NCI-H774 (cell line): ENCODE measurements at regions not wholly inside any gene's neighbourhood (a gene's known extent, or its start where the extent isn't known, plus 50 kb on each side); places are given as distances from the start of the nearest gene placed in this dataset.
"Not testable (repeated sequence)": the region's sequence is repeated elsewhere in the genome, so short reads cannot be mapped to it uniquely, and the experiment has no call there.

Experiments used
- DNase-seq: peaks from one replicate; lab custom pipeline; 2025; lab: John Stamatoyannopoulos, UW

DNA sequence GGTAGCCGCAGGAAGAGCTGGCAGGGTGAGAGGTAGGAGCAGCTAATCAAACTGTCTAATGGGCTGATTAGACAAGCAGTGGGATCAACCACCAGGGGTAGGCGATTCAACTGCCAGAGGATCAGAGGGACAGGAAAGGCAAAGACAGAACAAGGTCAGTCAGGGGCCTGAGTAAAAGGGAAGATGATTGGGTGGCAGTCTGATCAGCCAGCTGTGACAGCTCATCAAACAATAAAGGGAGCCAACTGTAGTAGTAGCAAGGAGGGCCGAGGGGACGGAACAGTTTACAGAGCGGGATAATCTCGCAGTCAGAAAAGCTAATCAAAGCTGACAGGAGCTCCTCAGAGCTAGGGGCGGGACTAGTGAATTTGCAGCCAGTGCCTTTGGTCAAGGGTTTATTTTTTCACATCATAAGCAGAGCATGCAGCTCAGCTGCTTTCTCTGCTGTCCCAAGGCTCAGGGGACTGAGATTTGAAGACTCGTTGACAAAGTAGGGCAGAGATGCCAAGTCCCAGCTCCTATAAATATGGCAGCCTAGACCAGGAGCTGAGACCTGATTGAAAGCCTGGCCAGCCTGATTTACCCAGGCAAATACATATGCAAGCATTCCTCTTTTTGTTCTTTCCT lies 418.2 kb downstream of the GABRG2 start:
- DNase-seq: no peak

DNA sequence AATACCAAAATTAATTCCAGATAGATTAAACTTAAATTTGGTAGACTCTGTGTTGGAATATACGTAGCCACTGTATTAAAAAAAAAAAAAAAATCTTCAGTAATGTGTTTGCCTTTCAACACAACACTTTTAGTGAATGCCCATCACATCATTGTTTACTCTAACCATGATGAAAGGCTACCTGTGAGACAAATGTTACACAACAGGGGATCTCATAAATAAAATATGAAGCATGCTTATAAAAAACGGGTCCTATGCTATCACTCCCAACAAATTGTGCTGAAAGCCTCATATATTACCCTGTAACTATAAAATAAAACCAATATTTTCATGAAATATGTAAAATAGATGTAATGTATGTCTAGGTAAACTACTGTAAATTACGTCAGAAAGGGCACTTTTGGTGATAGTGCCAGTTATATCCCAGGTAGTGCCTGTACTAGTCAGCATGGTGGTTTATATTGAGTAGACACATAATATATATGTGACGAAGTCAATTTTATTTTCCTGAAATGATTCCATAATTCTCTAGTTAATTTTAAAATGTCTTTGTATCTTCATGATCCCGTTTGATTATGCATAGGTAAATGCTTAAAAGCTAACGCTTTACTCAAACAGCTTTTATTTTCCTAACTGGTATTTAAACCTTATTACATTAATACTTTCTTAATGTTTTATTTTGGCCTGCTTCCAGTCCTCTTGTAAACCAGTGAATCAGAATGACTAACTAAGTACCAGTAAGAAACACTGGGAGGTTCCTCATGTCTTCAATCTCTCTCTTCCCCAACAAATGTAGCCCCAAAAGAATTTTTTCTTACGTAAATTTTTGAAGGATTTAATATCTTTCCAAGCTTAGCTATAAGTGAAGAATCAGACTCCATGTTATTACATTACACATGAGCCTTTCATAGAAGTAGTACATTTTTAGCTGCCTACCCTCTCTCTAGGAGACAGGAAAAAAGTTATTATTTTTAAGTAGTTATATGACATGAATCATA lies 420.3 kb downstream of the GABRG2 start:
- no peak for DNase-seq

DNA sequence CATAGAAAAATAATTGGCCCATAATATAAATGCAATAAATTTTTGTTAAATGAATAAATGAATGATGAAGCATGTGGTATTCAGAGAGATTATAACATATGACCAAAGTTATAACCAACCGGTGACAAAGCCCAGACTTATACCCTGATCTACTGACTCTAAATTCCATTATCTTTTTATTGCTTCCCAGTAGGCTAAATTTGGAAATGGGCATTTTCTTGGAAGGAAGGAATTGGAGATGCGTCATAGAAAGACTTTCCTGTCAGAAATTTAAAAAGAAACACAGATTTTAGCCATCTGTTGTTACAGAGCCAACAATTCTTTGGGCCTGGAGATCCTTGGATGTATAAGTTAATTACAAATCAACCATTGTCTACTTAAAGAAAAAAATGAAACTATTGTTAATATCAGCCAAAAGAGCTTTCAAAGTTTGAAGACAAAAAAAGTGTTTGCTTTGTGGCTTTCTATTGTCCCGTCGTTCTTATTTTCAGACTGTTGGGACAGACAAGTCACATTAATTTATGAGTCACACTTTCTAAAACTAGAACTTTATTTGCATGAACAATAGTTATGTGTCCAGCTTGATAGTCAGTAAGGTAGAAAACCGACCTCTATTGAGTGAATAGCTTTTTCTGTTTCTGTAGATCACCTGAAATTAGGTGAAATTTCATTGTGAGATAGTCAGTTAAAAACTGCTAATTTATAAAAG lies 428.7 kb downstream of the GABRG2 start:
- DNase-seq: no peak

GRCh38 chr5:162497455-162497854 lies 429.9 kb downstream of the GABRG2 start:
- no peak for DNase-seq

DNA sequence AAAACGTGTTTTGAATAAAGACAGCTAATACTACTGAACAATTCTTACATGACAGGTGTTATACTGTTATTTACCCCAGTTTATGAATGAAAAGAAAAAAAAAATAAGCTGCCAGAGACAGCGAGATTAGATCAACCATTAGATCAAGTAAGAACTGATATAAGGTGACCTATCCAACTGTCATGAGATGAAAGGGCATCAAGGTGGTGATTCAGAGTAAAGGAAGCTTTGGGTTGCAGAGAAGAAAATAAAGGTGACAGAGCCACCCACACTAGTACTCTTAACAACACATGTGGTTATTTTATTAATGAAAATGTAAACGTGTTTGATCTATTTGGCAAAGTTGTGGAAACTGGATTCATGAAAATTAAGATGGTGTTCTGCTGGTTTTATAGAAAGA lies 435.2 kb downstream of the GABRG2 start:
- no peak for DNase-seq

DNA sequence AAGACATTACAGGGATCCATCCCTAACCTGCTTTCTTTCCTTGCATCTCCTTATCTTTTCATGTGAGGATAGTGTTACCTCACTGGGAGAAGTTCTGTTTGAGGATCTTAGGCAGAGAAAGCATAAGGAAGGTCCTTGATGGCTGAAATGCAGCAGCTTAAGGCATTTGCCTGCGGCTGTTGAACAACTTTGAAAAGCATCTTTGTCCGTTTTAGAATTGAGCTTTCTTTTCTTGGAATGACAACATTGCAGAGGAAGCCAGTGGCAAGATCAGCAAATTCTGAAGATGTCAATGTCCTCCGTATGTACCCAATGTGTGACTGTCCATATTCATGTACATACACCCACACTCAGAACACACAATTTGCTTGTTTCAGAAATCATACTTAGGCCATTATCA lies 436.2 kb downstream of the GABRG2 start:
- no peak for DNase-seq

DNA sequence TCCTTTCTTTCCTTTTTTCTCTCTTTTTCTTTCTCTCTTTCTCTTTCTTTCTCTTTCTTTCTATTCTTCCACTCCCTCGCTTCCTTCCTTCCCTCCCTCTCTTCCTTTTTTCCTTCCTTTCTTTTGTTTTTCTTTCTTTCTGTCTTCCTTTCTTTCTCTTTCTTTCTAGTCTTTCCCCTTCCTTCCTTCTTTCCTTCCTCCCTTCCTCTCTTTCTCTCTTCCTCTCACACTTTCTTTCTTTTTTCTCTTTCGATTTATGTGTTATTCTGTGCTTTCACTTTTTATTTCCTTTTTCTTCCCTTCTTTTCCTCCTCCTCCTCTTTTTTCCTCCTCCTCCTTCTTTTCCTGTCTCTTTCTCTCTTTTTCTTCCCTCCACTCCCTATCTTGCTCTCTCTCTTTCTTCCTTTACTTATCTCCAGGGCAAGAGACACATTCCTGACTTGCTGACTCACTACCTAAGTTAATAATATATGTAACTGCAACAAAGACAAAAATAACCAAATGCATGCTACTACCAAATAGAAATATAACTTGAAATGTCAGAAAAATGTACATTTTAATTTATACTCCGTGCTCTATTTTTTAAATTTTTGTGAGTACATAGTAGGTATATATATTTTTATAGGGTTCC lies 445.5 kb downstream of the GABRG2 start:
- DNase-seq: no peak

GRCh38 chr5:162514116-162514515 lies 446.5 kb downstream of the GABRG2 start:
- no peak for DNase-seq

DNA sequence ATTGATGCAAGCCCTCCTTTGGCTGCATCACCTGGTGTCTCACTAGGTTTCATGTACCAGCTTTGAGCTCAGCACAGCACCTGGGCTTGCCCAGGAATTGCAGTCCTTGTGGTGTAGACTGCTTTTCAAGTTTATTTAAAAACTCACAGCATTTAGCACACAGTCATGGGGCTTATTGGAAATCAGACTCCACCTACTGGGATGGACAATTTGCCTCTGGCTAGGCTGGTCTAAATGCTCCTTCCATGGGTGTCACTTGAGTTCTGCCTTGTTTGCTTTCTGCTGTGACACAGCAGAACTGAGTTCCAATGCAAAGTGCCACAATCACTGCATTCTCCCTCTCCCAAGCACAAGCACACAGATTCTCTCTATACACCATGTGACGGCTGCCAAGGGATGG lies 453.3 kb downstream of the GABRG2 start:
- DNase-seq: no peak

DNA sequence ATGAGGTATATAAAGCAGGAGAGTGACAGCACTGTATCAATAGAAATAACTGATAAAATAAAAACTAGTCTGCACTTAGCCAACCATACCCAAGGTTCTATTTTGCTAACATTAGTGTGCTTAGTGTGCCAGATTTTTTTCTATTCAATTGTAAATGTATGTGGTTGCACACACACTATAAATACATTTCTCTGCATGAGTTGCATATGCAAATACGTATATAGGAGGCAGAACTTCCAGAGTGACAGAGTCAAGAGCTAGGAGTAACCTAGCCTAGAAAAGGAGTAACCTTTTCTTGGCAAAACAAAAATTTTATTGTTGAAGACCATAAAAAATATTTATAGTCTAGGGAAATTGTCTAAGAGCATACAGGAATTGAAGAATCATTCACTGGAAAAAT lies 461.6 kb downstream of the GABRG2 start:
- no peak for DNase-seq

GRCh38 chr5:162529886-162530285 lies 462.3 kb downstream of the GABRG2 start:
- no peak for DNase-seq

GRCh38 chr5:162543437-162543836 lies 475.9 kb downstream of the GABRG2 start:
- DNase-seq: no peak

DNA sequence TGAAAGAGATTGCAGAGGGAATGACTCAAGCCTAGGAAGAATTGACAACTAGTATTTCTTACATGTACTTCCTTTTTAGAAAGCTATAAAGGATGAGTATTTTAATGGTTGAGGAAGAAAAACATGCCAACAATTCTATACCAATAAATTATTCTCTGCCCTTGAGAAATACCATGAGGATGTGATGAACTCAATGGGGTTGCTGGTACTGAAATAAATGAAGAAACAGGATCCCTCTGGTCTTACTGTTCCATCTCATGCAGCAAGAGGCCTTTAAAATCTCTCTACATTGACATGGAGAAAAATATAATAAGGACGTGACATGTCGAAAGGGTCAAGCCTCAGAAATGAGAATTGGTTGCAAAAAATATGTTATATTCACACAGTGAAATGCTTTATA lies 477.3 kb downstream of the GABRG2 start:
- DNase-seq: no peak

- no peak for DNase-seq
Observed at GRCh38 chr5:162550236-162550635, 482.7 kb downstream of the GABRG2 start.

DNA sequence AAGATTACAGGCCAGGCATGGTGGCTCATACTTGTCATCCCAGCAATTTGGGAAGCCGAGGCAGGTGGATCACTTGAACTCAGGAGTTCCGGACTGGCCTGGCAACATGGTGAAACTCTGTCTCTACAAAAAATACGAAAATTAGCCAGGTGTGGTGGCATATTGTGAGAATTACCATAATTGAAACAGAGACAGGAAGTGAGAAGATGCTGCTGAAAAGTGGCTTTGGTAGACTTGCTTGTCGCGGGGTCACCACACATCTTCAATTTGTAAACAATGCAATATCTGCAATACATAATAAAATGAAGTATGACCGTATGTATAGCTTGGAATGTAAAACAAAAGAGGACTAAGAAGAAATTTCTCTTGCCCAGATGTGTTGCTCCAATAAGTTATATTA lies 490.5 kb downstream of the GABRG2 start:
- DNase-seq: no peak

DNA sequence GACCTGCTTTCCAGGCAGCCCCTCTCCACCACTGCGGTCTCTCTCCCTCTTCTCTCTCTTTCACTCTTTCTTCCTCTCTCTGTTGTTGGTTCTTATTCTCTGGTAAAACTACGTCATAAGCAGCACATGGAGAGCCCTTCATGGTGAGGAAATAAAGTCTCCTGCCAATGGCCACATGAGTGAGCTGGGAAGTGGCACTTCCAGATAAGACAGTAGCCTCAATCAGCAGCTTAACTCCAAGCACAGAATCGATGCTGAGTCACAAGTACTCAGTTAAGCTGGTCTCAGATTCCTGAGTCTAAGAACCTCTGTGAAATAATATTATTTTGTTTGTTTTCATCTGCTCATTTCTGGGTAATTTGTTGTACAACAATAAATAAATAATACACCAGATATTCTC lies 500.1 kb downstream of the GABRG2 start:
- DNase-seq: no peak

GRCh38 chr5:162573758-162574157 lies 506.2 kb downstream of the GABRG2 start:
- DNase-seq: no peak

- DNase-seq: no peak
Observed at GRCh38 chr5:162591724-162592123, 524.2 kb downstream of the GABRG2 start.

DNA sequence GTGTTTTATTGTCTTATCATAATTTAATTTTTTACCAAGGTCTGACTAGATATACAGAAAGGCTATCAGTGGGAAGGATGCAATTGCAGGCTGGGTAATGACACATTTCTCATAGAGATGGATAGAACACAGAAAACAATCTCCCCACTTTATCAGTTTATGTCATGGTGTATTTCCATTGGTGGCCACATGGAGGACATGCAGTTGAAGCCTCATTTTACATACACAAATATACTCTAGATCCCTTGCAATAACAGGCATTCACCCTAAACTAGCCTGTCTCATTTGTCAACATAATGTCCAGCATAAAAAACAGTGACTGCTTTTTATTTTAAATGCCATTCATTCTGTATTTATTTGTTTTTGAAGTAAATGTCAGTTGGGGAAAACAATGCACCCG lies 526.3 kb downstream of the GABRG2 start:
- no peak for DNase-seq

DNA sequence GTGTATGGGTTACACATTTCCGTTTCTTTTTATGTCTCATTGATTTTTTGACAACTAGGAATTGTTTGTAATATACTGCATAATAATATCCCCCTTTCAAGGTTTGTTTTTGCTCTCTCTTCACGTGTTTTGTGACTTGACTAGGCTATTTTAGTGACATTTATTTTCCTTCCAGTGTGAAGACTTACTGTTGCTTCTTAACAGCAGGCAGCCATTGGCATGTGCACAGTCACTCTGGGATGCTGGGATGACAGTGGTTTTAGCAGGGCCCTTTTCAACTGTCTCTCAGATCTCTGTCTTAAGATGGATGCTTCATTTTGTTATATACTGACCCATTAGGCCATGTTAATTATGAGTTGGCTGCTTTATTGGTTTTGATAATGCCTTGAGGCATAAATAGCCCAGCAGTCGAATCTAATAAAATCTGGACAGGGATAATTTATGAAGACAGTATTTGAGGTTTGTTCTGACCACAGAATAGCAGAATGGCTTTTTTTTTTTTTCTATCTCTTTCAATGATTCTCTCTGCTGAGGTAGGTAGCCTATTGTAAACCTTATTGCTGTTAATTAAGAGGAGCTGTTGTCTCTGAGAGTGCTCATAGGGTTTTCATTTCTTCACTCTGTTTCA lies 536.0 kb downstream of the GABRG2 start:
- DNase-seq: no peak

GRCh38 chr5:162607879-162608278 lies 540.3 kb downstream of the GABRG2 start:
- DNase-seq: no peak

- not testable (repeated sequence) for DNase-seq
Observed at GRCh38 chr5:162621726-162622263, 554.2 kb downstream of the GABRG2 start.
